Mammary epithelial cell (primary cell): ENCODE measurements at regions not wholly inside any gene's neighbourhood (a gene's known extent, or its start where the extent isn't known, plus 50 kb on each side); places are given as distances from the start of the nearest gene placed in this dataset.

Experiments used
- EZH2 ChIP-seq: IDR thresholded peaks from 2 replicates; pipeline ENCODE4 v1.6.1; 2012; ENCODE audit warnings: low read length, inconsistent platforms, borderline replicate concordance
- TF ChIP-seq, protein P1 (sequence below), 2 donors: IDR thresholded peaks in 1 of 2; conservative IDR thresholded peaks in 1 of 2; 2 replicates each; pipeline ENCODE4 v1.5.1; 2011 to 2012; ENCODE audit warnings: inconsistent platforms in 2 of 2, low read length in 2 of 2, mild to moderate bottlenecking in 2 of 2, control low read depth in 1 of 2, low read depth in 1 of 2; ENCODE audit not compliant: insufficient read depth in 1 of 2; ENCODE audit errors: extremely low read depth in 1 of 2

DNA sequence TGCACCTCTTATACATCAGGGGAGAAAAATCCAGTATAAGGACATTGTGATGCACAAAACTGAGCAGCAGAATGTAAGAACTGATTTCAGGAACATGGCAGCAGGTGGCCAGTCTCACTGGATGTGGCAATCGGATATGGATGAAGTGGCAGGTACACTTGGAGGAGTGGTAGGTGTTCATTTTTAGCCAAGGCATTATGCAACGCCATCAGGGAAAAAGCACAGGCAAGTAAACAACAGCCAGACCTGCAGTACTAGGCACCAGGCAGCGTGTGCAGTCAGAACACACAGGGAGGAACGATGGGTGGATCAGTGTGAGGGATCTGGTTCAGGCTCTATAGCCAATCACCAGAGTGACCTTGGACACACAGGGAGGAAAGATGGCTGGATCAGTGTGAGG, 77.4 kb upstream of the GCFC2 start:
- TF ChIP-seq, protein P1, sequence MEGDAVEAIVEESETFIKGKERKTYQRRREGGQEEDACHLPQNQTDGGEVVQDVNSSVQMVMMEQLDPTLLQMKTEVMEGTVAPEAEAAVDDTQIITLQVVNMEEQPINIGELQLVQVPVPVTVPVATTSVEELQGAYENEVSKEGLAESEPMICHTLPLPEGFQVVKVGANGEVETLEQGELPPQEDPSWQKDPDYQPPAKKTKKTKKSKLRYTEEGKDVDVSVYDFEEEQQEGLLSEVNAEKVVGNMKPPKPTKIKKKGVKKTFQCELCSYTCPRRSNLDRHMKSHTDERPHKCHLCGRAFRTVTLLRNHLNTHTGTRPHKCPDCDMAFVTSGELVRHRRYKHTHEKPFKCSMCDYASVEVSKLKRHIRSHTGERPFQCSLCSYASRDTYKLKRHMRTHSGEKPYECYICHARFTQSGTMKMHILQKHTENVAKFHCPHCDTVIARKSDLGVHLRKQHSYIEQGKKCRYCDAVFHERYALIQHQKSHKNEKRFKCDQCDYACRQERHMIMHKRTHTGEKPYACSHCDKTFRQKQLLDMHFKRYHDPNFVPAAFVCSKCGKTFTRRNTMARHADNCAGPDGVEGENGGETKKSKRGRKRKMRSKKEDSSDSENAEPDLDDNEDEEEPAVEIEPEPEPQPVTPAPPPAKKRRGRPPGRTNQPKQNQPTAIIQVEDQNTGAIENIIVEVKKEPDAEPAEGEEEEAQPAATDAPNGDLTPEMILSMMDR (conservative IDR thresholded peaks at IDR 0.05 in 1 of 2, IDR thresholded peaks at IDR 0.05 in 1 of 2; ENCODE audit: extremely low read depth in 1 of 2, insufficient read depth in 1 of 2, low read depth in 1 of 2, low read length in 2 of 2) = no peak
- TF ChIP-seq EZH2 = no peak
